GM21360 (cell line): ENCODE measurements at regions not wholly inside any gene's neighbourhood (a gene's known extent, or its start where the extent isn't known, plus 50 kb on each side); places are given as distances from the start of the nearest gene placed in this dataset.

Experiments
- ATAC-seq: cut with Tn5 transposase; IDR thresholded peaks from one replicate; pipeline ENCODE4 v1.9.1; 2021; ENCODE audit warnings: mild to moderate bottlenecking, moderate library complexity; ENCODE audit not compliant: unreplicated experiment

DNA sequence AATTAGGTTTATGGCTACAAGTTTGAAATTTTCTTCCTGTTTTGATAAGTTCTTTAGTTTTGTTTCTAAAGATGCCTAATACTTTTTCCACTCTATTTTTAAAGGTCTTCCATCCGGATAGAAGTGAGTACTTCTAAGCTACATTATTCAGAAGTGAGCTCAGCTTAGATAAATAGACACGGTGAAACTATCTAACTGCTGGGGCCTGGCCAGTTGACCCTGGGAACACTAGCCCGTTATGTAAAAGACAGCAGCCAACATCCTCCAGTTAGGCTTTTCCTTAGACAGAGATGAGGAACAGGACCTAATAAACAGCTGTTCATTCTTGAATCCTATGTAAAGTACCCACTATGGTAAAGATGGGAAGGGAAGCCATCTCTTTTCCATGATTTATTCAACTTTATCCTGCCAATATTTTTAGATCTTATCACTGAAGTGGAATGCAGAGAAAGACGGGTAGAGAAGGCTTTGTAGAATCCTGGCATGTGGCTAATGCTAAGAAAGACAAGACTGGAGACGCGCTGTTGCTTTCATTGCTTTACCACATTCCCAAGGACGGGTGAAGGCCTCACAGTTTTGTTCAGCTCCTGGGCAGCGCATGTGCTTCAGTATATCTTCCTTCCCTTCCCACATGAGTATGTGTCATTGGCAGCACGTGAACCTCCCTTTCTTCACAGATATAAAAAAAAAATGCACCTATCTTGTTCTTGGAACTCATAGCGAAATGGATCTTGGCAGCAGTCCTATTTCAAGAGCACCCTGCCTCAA is 340.0 kb upstream of the MEOX2 start:
- ATAC-seq = no peak

DNA sequence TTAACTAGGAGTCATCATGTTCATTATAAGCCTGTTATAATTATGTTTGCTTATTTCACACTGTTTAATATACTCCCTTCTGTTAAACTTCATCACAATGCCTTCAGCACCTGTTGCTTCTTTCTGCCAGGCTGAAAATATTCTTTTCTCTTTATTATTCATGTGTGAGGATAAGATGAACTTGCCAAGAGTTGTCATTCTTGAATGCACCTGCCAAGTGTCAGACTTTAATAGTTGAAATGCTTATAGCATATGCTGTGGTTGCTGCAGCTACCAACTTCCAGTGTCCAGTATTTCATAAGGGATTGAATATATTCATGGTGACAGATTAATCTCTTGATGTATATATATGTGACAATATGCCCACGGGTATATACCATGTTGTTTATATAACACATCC is 339.2 kb upstream of the MEOX2 start:
- ATAC-seq = no peak

DNA sequence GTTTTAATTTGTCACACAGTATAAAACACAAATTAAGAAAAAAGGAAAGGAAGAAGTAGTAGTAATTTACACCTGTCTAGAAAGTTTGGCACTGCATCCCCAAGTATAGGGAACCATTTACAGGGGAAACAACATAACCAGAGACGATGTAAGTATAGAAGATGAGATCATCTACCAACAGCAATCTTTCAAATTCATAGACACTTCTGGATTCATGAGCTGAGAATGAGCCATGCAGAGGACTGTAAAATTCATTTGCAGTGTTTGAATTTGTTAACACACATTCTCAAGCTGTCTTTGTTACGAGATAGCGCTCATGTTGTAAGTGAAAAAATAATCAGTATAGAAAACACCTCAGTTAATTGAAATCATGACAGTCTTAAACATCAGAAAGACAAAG is 337.0 kb upstream of the MEOX2 start:
- no peak for ATAC-seq

DNA sequence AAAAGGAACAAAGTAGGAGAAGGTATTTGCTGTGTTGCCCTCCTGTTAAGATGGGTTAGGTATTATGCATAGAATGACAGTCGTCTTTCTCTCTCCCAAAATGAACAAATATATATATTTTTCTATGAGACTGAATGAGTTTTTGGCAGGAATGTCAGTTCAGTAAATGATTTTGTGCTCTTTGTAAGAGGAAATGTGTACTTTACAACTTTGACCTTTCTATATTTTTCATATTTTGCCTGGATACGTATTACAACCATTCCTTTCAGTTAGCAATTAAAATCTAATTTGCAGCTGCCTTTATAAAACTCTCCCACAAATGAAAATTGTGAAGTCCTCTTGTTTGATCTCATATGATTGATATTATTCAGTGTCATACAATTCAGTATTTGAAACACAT is 336.6 kb upstream of the MEOX2 start:
- ATAC-seq = no peak

DNA sequence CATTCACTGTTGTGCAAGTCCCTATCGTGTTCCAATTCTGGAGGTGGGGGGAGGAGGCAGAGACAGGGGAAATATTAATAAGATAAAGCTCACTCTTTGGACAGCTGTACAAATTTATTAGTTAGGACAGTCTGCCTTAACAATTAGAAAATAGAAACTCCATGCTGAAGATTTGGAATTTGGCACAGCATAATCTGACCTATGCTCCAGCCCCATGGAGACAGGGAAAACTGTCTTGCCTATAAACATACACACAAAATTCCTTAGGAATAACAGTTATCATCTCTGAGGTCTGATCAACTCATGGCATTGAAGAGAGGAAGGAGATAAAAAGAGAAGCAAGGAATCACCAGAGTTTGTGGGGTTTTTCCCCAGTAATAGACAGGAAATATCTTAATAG is 335.4 kb upstream of the MEOX2 start:
- no peak for ATAC-seq

DNA sequence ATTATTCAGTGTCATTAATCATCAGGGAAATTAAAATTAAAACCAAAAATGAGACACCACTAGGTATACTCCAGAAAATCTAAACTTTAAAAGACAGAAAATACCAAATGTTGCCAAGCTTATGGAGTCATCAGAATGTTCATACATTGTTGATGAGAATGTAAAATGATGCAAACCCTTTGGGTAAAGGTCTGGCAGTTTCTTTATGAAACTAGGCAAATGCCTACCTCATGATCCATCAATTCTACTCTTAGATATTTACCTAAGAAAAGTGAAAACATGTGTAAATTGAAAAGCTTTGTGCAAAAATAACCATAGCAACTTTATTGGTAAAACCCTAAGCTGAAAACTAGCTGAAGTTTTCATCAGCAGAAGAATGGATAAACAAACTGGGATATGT is 329.5 kb upstream of the MEOX2 start:
- no peak for ATAC-seq

DNA sequence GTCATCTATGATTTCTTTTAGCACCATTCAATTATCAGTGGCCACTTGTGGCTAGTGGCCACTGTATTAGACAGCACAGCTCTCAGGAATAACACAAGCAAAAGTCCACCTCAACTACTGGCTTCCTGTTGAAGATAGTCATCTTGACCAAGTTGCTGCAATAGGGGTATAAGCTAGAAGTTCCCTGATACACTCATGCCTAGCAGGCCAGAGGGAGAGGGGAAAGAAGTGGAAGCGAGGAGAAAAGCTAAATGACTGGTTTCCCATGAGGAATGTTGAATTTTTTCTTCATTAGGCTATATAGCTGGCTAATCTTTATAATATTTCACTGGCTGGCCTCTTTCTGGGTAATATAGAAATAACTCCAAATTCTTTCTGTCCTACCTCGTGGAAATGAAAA is 327.5 kb upstream of the MEOX2 start:
- no peak for ATAC-seq

DNA sequence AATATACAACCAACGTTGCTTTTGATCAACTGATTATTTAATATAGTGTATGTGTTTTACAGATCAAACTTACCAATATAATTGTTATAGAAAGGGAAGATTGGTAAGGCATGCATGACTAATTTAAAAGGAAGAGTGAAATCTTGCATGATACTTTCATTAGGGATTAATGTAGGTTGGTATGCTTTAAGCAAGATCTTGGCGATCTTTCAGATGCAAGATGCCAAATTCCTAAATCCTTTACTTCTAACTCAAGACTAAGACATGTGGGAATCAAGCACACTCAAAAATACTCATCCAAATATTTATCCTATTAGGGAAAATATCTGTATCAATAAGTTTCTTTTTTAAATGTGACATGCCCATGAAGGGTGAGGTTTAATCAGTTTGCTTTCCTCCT is 321.4 kb upstream of the MEOX2 start:
- ATAC-seq = no peak

DNA sequence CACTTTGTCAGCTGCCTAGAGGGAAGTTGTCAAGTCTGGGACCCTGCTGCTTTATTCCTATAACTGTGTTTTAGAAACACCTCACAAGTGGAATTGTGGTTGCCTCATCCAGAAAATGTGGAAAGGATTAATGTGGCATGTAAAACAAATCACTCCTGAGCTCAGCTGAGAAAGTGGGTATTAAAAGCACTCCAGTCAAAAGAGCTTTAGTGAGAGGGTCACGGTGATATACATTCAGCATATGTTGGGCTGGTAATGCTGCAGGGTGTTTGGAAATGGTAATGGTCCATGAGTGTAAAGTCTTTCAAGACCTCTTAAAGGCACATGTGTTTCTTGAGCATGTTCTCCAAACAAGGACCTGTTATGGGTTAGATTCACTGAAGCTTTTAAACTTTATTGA is 318.2 kb upstream of the MEOX2 start:
- ATAC-seq = no peak

DNA sequence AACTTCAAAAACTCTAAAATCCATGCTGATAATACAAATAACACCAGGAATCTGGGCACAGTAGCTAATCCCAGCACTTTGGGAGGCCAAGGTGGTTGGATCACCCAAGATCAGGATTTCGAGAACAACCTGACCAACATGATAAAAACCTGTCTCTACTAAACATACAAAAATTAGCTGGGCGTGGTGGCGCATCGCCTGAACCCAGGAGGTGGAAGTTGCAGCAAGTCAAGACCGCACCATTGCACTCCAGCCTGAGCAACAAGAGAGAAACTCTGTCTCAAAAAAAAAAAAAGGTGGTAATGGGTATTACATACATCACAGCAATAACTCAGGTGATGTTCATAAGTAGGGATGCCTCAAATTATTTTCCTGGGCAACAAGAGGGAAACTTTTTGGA is 315.0 kb upstream of the MEOX2 start:
- ATAC-seq = no peak

DNA sequence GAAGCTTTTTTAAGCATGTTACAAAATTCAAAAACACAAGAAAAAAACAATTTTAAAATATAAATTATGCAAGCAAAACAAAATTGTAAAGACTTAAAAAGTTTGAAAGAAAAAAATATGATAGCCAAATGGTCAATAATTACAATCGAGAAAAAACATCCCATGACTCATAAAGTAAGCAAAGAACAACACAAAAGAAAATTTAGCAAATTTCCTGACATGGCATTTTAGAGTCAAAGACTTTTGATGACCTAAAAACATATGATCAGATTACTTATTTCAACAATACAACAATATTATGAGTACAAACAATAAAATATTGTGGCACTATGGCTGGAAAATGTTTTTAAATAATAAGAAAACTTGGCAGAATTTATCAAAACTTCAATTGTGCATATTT is 312.1 kb upstream of the MEOX2 start:
- no peak for ATAC-seq

DNA sequence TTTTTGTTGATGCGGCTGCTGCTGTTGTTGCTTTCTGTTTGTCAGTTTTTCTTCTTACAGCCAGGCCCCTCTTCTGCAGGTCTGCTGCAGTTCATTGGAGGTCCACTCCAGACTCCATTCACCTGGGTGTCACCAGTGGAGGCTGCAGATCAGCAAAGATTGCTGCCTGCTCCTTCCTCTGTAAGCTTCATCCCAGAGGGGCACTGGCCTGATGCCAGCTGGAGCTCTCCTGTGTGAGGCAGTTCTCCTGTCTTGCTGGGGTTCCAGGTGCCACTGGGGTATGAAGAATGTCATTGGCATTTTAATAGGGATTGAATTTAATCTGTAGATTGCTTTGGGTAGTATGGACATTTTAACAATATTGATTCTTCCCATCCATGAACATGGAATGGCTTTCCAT is 308.5 kb upstream of the MEOX2 start:
- no peak for ATAC-seq

DNA sequence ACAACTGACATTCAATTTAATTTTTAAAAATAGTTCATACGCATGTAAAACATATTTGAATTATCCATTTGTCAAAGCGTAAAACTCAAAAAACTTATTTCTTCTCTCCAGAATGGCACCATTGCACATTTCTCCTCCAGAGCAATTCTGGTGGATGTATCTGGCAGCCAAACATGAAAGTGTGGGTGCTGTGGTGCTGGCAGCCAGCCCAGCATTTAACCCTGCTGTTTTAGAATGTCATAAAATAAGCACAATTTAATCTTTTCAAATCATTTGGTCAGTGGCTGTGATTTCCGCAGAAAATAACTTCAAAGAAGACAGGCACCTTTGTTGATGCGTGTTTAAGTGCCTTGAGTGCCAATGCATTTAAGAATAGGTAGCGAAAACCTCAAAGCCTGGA is 302.7 kb upstream of the MEOX2 start:
- ATAC-seq = no peak

DNA sequence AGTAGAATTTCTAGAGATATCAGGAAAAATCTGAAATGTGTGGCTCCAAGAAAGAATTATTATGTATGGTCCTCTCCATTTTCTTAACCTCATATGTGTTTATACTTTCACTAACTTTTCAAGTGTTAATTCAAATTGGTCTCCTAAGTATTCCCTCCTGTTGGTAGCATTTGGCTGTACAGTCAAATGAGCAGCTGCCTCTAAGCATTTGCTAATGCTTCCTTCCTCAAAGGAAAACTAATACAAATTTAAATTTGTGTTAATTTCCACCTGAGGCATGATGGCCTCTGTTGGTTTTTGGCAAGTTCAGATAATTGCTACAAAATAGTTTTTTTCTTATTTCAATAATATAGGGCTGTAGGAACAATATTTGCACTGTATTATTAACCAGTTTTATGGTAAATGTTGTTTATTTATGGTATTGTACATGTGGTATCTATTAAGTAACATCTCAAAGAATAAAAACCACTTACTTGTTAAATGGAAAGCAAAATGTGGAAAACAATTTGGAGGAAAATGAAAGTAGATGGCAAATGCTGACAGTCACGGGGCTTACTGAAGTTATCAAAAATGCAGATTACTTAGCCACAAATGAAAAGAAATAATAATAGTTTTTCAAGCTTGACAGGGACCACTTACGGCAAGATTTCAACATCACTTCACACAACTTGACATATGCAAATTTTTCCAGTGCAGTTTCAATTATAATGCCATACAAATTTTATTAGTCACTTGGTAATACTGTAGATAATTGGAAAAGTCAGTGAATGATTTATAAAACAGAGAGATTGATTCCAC is 299.3 kb upstream of the MEOX2 start:
- no peak for ATAC-seq

DNA sequence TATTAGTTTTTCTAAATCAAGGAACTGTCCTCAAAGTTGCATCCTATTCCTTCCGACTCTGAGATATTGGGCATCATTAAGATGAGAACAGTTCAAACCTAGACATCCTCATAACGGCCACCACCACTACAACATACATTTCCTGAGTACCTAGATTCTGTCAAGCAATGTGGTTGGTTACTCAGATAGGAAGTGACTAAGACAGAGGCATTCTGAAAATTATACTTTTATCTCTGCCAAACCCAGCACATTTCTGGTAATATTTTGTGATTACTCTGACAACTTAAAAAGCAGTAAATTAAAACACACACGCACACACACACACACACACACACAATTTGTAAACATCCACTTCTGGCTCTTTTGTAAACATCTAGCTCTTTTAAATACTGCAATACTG is 291.2 kb upstream of the MEOX2 start:
- ATAC-seq = no peak

DNA sequence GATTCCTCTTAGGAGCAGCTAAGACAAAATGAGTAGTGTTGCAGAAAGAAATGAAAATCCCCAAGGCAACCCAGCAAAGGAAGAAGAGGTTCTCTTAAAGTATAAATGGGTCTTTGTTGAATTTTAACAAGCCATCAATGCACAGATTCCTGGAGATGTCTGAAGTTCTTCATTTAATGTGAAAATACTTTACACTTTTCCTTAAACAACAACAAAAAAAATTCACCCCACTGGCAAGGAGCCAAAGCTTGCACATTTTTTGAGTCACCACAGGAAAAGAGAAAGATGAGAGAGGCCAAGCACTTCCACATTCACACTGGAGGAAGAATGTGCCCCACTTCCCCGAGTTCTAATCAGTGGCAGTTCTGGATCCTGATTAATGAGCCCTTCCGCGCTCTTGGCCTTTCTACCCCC is 286.4 kb upstream of the MEOX2 start:
- ATAC-seq = no peak

DNA sequence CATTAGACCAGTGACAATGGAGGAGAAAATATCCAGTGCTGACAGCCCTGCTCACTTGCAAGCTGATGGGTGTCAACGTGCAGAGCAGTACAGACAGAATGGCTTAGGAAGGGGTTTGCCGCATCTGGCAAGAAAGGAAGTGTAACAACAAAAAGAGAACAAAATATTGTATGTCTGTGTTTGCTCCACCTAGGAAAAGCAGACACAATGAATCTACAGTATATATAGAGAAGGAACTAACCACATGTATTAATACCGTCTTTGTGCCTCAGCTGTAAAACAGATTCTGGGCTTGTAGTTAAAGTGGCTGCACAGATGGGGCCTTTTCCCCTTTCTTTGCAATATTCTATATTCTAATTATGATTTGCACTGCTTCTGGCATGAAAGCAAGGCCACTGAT is 281.1 kb upstream of the MEOX2 start:
- no peak for ATAC-seq

DNA sequence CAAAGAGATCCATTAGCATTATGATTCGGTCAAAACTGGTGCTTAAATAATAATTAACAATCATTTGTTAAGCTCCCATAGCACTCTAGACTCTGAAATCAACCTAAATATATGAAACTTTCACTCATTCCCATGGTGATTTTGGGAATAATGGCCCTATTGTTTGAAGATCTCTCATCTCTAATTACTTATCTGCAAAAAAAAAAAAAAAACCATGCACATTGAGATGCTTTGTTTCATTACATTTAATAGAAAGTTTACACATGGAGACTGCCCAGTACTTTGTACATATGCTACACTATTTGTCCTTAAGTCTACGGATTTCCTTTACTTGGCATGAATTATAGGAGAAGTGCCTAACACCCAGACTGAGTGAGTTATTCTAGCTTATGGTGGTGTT is 280.6 kb upstream of the MEOX2 start:
- ATAC-seq = no peak

DNA sequence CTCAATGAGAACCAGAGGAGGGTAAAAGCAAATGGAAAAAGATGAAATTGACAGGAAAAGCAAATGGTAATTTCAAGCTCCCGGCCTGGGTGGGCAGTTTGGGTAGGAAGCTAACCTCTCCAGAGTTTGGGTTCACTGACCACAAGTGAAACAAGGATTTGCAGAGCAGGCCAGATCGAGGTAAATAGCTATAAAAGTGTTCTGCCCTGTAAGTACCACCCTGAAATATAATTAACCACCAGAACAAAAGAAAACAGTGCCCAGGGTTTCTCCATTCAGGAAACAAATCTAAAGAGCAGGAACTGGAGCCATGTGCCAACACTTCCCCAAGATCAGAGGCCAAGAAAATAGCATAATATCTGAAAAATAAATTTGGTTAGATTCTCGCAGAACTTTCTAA is 276.7 kb upstream of the MEOX2 start:
- ATAC-seq = no peak

DNA sequence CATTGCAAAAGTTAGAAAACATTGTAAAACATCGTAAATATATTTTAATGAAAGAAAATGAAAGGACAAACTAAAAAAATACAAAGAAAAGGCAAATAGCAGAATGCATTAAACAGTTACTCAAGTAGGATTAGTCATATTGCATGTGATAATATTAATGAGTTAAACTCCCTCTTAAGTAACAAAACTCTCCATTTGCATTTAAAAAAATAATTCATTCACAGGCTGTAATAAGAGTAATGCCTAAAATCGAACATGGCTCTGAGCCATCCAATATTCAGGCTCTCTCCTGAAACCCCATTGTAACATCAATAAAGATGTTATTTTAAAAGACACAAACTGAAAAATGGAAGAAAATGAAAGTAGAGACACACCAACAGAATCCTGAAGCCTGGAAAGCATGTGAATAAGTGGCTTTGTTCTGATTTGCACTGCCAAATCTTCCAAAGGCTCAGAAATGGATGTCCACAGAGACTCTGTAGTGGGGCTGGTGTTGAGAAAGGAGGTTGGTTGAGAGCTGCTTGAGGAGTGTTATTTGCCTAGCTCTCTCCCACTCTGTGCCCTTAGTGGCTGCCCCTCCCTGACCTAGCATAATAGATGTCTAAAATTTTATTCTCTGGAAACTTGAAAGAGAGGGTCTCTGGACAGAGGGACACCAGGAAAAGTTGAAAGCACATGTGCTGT is 268.3 kb upstream of the MEOX2 start:
- ATAC-seq = no peak

DNA sequence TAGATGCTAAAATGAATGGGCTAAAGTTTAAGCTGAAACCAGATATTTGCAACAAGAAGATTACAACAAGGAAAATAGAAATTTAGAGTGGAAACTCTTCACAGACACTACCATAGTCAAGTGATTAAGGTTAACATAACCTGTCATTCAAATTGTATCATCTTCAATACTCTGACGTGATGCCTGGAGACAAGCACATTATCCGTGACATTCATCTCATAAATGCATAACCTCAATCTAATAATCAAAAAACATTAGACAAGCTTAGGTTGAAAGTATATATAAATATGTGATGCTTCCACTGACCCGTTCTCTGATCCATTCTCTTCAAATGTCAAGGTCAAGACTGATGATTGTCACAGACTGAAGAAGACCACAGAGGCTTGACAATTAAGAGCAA is 263.8 kb upstream of the MEOX2 start:
- no peak for ATAC-seq

DNA sequence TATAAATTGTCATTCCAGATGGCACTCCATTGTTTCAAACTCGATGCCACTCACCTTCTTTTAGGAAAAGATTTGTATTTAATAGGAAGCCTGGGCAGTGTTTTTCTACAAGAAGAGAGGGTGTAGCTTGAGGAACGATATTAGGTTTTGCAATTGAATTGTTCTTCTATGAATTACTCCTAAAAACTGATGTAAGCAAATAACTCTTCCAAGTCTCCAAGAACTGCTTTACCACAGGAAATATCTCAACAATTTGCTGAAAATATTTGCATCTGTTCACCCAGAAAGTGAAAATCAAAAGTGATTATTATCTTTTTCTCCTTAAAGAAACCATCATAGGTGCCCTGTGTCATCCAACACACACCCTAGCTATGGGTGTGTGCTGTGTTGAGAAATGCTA is 261.3 kb upstream of the MEOX2 start:
- ATAC-seq = no peak
